CD4-positive, alpha-beta T cell (primary cell): ENCODE measurements at regions not wholly inside any gene's neighbourhood (a gene's known extent, or its start where the extent isn't known, plus 50 kb on each side); places are given as distances from the start of the nearest gene placed in this dataset.

ENCODE experiments used
- ATAC-seq: fragments of 200-7000 bp; cut with Tn5 transposase; one replicate; pipeline ENCODE4 v1.10.0; 2022; ENCODE audit warnings: mild to moderate bottlenecking; ENCODE audit not compliant: poor library complexity
- CTCF ChIA-PET: fragments of 350-600 bp; sonication (Branson Sonifier 250); formaldehyde crosslinking; loops from one replicate; lab custom pipeline; 2021; ENCODE audit warnings: antibody characterized with exemption, inconsistent platforms; lab: Charles Lee
- POLR2A ChIA-PET: fragments of 350-600 bp; sonication (Branson Sonifier 250); formaldehyde crosslinking; loops from one replicate; lab custom pipeline; 2021; ENCODE audit warnings: antibody characterized with exemption, inconsistent platforms; lab: Charles Lee
- DNase-seq, 14 experiments: peaks; one replicate each; pipeline ENCODE4 v3.0.0-alpha.2; 2013 to 2020; ENCODE audit warnings: mixed read lengths in 2 of 14
- H3K27ac ChIP-seq, 2 donors: one replicate each; pipeline versions ENCODE4 v1.5.1 to v1.7.0; 2013; ENCODE audit warnings: low read length in 2 of 2, low read depth in 1 of 2, mild to moderate bottlenecking in 1 of 2
- H3K27me3 ChIP-seq, 2 experiments: 1 replicate in 1 of 2; 2 replicates in 1 of 2; pipeline versions ENCODE4 v1.6.1 to v1.7.0; 2013; ENCODE audit warnings: low read length in 2 of 2, control low read depth in 1 of 2, mild to moderate bottlenecking in 1 of 2, moderate library complexity in 1 of 2; ENCODE audit not compliant: insufficient read depth in 2 of 2, control insufficient read depth in 1 of 2
- H3K36me3 ChIP-seq: one replicate; pipeline ENCODE4 v1.6.1; 2013; ENCODE audit warnings: low read length, control low read depth; ENCODE audit not compliant: insufficient read depth
- H3K4me1 ChIP-seq: one replicate; pipeline ENCODE4 v1.6.1; 2013; ENCODE audit warnings: low read length, control low read depth; ENCODE audit not compliant: insufficient read depth
- H3K4me3 ChIP-seq: one replicate; pipeline ENCODE4 v1.5.1; 2013; ENCODE audit warnings: mild to moderate bottlenecking, low read length, moderate library complexity
- H3K9me3 ChIP-seq, 2 experiments: 1 replicate in 1 of 2; 2 replicates in 1 of 2; pipeline versions ENCODE4 v1.6.1 to v1.7.0; 2013; ENCODE audit warnings: low read length in 2 of 2, mild to moderate bottlenecking in 2 of 2, control low read depth in 1 of 2, moderate library complexity in 1 of 2; ENCODE audit not compliant: control insufficient read depth in 1 of 2, insufficient read depth in 1 of 2
- H3K27ac Mint-ChIP-seq: one replicate; pipeline ENCODE4 v1.8.0; 2020; ENCODE audit warnings: mixed read lengths
- H3K27me3 Mint-ChIP-seq: one replicate; pipeline ENCODE4 v1.8.0; 2021; ENCODE audit warnings: mixed read lengths
- H3K36me3 Mint-ChIP-seq: one replicate; pipeline ENCODE4 v1.8.0; 2021; ENCODE audit warnings: low read depth, mixed read lengths
- H3K4me1 Mint-ChIP-seq: one replicate; pipeline ENCODE4 v1.8.0; 2021; ENCODE audit warnings: low read depth, mixed read lengths
- H3K4me3 Mint-ChIP-seq: one replicate; pipeline ENCODE4 v1.8.0; 2020; ENCODE audit warnings: mild to moderate bottlenecking, mixed read lengths
- H3K9me3 Mint-ChIP-seq: one replicate; pipeline ENCODE4 v1.8.0; 2020; ENCODE audit warnings: mixed read lengths
- intact Hi-C, 2 experiments: fragments of 100-400 bp; cut with DNase I in 1 of 2; cut with micrococcal nuclease in 1 of 2; formaldehyde crosslinking; loops; one replicate each; pipeline versions ENCODE4 v1.15.1 to v1.9.0; 2023 to 2025; cut with DNase I, micrococcal nuclease
- TF ChIP-seq, protein P1 (sequence below): fragments of 200-600 bp; IDR thresholded peaks from one replicate; pipeline ENCODE4 v1.8.0; 2022; ENCODE audit warnings: antibody characterized with exemption, mild to moderate bottlenecking

DNA sequence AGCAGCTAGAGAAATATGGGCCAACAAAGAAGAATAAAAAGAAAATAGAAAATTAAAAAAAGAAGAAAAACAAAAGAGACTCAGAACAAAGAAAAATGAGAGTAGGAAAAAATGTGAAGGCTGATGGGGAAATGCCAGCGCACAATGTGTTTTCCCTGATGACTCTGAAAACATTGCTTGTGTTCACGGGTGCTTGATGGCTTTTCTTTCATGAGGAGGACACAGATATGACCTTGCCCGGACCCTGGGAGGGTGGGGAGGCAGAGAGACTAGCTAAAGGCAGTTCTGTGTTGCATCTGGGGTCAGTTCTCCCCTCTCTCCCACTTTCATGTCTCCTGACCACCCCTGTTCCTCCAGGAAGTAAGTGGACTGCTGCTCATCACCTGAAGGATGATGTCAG, 125.9 kb downstream of the MOBP start:
- Histone ChIP-seq H3K4me1 (no peaks in the 10 kb centered on the region), H3K4me3 (no peak overlapping the region), H3K9me3 (no peaks in the 10 kb centered on the region), H3K27me3 (peaks cover 0 to under 1% of the 10 kb centered on the region in 2 experiments), H3K27ac (no peak overlapping the region), H3K36me3 (no peaks in the 10 kb centered on the region)
- ChIA-PET CTCF (no interaction called here), POLR2A (no interaction called here)
- H3K27me3 Mint-ChIP-seq = no peaks in the 10 kb centered on the region
- no peak overlapping the region for H3K4me3 Mint-ChIP-seq
- DNase-seq (no peak), ATAC-seq (no peak)
- intact Hi-C loops = no loop called here
- H3K4me1 Mint-ChIP-seq = no peaks in the 10 kb centered on the region
- TF ChIP-seq, protein P1, sequence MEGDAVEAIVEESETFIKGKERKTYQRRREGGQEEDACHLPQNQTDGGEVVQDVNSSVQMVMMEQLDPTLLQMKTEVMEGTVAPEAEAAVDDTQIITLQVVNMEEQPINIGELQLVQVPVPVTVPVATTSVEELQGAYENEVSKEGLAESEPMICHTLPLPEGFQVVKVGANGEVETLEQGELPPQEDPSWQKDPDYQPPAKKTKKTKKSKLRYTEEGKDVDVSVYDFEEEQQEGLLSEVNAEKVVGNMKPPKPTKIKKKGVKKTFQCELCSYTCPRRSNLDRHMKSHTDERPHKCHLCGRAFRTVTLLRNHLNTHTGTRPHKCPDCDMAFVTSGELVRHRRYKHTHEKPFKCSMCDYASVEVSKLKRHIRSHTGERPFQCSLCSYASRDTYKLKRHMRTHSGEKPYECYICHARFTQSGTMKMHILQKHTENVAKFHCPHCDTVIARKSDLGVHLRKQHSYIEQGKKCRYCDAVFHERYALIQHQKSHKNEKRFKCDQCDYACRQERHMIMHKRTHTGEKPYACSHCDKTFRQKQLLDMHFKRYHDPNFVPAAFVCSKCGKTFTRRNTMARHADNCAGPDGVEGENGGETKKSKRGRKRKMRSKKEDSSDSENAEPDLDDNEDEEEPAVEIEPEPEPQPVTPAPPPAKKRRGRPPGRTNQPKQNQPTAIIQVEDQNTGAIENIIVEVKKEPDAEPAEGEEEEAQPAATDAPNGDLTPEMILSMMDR = no peak
- no peak overlapping the region for H3K27ac Mint-ChIP-seq
- no peaks in the 10 kb centered on the region for H3K36me3 Mint-ChIP-seq
- H3K9me3 Mint-ChIP-seq = no peaks in the 10 kb centered on the region

DNA sequence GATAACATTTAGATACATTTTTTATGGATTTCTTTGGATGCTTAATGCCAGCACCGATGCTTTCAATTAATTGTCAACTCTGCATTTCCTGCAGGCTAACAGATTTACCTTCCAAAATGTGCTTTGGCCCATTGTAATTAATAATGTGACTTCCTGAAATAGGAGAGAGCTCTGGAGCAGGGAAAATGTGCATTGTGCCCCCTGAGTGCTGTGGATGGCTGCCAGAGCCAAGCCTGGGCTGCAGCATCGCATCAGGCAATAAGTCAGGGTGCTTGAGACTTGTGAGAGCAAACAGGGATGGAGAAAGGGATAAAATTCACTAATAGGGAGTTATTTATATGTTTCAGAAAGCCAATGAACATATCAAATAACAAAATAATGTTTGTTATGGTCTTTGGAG, 133.8 kb downstream of the MOBP start:
- H3K27ac Mint-ChIP-seq = no peak overlapping the region
- no peaks in the 10 kb centered on the region for H3K9me3 ChIP-seq
- H3K4me1 Mint-ChIP-seq = no peaks in the 10 kb centered on the region
- POLR2A ChIA-PET = no interaction called here
- CTCF ChIA-PET = no interaction called here
- no peaks in the 10 kb centered on the region for H3K36me3 ChIP-seq
- DNase-seq (no peak), ATAC-seq (no peak)
- no peaks in the 10 kb centered on the region for H3K9me3 Mint-ChIP-seq
- H3K27me3 Mint-ChIP-seq = peaks cover 11% of the 10 kb centered on the region
- H3K4me3 ChIP-seq = no peak overlapping the region
- intact Hi-C loops = no loop called here
- H3K27ac ChIP-seq = no peak overlapping the region
- no peaks in the 10 kb centered on the region for H3K4me1 ChIP-seq
- no peaks in the 10 kb centered on the region for H3K36me3 Mint-ChIP-seq
- no peaks in the 10 kb centered on the region for H3K27me3 ChIP-seq
- H3K4me3 Mint-ChIP-seq = no peak overlapping the region
- TF ChIP-seq, protein P1 = no peak

DNA sequence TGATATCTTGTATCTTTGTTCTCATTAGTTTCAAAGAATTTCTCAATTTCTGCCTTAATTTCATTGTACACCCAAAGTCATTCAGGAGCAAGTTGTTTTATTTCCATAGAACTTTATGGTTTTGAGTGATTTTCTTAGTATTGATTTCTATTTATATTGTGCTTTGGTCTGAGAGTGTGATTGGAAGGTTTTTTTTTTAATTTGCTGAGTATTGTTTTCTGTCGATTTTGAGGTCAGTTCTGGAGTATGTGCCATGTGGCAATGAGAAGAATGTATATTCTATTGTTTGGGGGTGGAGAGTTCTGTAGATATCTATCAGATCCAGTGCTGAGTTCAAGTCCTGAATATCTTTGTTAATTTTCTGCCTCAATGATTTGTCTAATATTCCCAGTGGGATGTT, 138.4 kb downstream of the MOBP start:
- ATAC-seq = no peak
- H3K27ac ChIP-seq = no peak overlapping the region
- Mint-ChIP-seq H3K36me3 (no peaks in the 10 kb centered on the region), H3K9me3 (no peaks in the 10 kb centered on the region), H3K4me1 (no peaks in the 10 kb centered on the region), H3K27ac (no peak overlapping the region), H3K4me3 (no peak overlapping the region), H3K27me3 (peaks cover 33% of the 10 kb centered on the region)
- no peaks in the 10 kb centered on the region for H3K4me1 ChIP-seq
- no peaks in the 10 kb centered on the region for H3K36me3 ChIP-seq
- TF ChIP-seq, protein P1 = no peak
- no peak for DNase-seq
- ChIA-PET POLR2A (no interaction called here), CTCF (no interaction called here)
- no peak overlapping the region for H3K4me3 ChIP-seq
- intact Hi-C loops = no loop called here
- peaks cover 0 to 4% of the 10 kb centered on the region in 2 experiments for H3K27me3 ChIP-seq
- peaks cover 0 to 6% of the 10 kb centered on the region in 2 experiments for H3K9me3 ChIP-seq
